GM13976 (cell line): ENCODE measurements at regions not wholly inside any gene's neighbourhood (a gene's known extent, or its start where the extent isn't known, plus 50 kb on each side); places are given as distances from the start of the nearest gene placed in this dataset.

ENCODE experiments used
- DNase-seq: peaks from one replicate; pipeline ENCODE4 v3.0.0; 2012; ENCODE audit warnings: low spot score
- CTCF ChIP-seq: IDR thresholded peaks from 2 replicates; pipeline ENCODE4 v1.5.1; 2012; ENCODE audit warnings: borderline replicate concordance, mild to moderate bottlenecking; ENCODE audit not compliant: insufficient read depth; ENCODE audit errors: extremely low read depth, missing control alignments, control extremely low read depth
- in situ Hi-C: fragments of 300-500 bp; cut with MboI; formaldehyde crosslinking; loops from one replicate; pipeline ENCODE4 v1.12.0; 2022; ENCODE audit warnings: low sequenced_read_pairs, mixed read lengths, inconsistent platforms; ENCODE audit not compliant: unreplicated experiment

- in situ Hi-C loops, result loop anchor here (25.0 kb wide), 1 partner anchor 478 kb away; no protein-coding TSS in a partner anchor
- no peak for TF ChIP-seq CTCF
- DNase-seq, result no peak
Observed at GRCh38 chr12:65609359-65609771, 214.9 kb upstream of the HMGA2 start.

- in situ Hi-C loops, result loop anchor here (25.0 kb wide), 1 partner anchor 476 kb away; no protein-coding TSS in a partner anchor
- DNase-seq, result no peak
- no peak for TF ChIP-seq CTCF
Observed at GRCh38 chr12:65611396-65611795, 212.9 kb upstream of the HMGA2 start.

- no peak for DNase-seq
- TF ChIP-seq CTCF, result no peak
- in situ Hi-C loops, result loop anchor here (25.0 kb wide), 1 partner anchor 475 kb away; no protein-coding TSS in a partner anchor
Observed at GRCh38 chr12:65612440-65612839, 211.8 kb upstream of the HMGA2 start.

GRCh38 chr12:65613692-65614091 is 210.6 kb upstream of the HMGA2 start:
- in situ Hi-C loops, result loop anchor here (25.0 kb wide), 1 partner anchor 474 kb away; no protein-coding TSS in a partner anchor
- no peak for TF ChIP-seq CTCF
- DNase-seq, result no peak

GRCh38 chr12:65614259-65614889 is 209.9 kb upstream of the HMGA2 start:
- in situ Hi-C loops, result loop anchor here (25.0 kb wide), 1 partner anchor 473 kb away; no protein-coding TSS in a partner anchor
- DNase-seq, result no peak
- no peak for TF ChIP-seq CTCF

- DNase-seq, result no peak
- in situ Hi-C loops, result loop anchor here (25.0 kb wide), 1 partner anchor 472 kb away; no protein-coding TSS in a partner anchor
- TF ChIP-seq CTCF, result no peak
Observed at GRCh38 chr12:65615118-65615517, 209.2 kb upstream of the HMGA2 start.
